GM23338 (cell line): ENCODE measurements at regions not wholly inside any gene's neighbourhood (a gene's known extent, or its start where the extent isn't known, plus 50 kb on each side); places are given as distances from the start of the nearest gene placed in this dataset.

ENCODE experiments used
- CREB1 ChIP-seq: fragments of 250-450 bp; sonication (Bioruptor Pico); IDR thresholded peaks from 2 replicates; pipeline ENCODE4 v1.5.0; 2020; ENCODE audit warnings: low read depth, mild to moderate bottlenecking, moderate library complexity
- CTCF ChIP-seq, 2 experiments: fragments of 200-600 bp in 1 of 2; sonication (generic) in 1 of 2; conservative IDR thresholded peaks; 2 replicates each; pipeline versions ENCODE4 v1.5.1 to v1.6.1; 2016 to 2017; ENCODE audit warnings: antibody characterized with exemption in 2 of 2, low read depth in 2 of 2, mild to moderate bottlenecking in 2 of 2, moderate library complexity in 1 of 2
- EZH2 ChIP-seq: fragments of 200-600 bp; sonication (generic); IDR thresholded peaks from one replicate; pipeline ENCODE4 v1.8.0; 2017; ENCODE audit warnings: antibody characterized with exemption, mild to moderate bottlenecking, low read depth; ENCODE audit not compliant: unreplicated experiment
- EZH2phosphoT487 ChIP-seq: fragments of 200-600 bp; sonication (generic); IDR thresholded peaks from one replicate; pipeline ENCODE4 v1.8.1; 2018; ENCODE audit warnings: antibody characterized with exemption; ENCODE audit not compliant: unreplicated experiment
- JUNB ChIP-seq: IDR thresholded peaks from one replicate; pipeline ENCODE4 v1.6.1; 2016; ENCODE audit warnings: antibody characterized with exemption; ENCODE audit not compliant: unreplicated experiment
- NANOG ChIP-seq: IDR thresholded peaks from 2 replicates; pipeline ENCODE4 v1.6.1; 2016; ENCODE audit warnings: antibody characterized with exemption, borderline replicate concordance
- POLR2AphosphoS5 ChIP-seq: IDR thresholded peaks from 2 replicates; pipeline ENCODE4 v1.6.1; 2016; ENCODE audit warnings: antibody characterized with exemption, low read depth

GRCh38 chr13:85974608-85975366 lies 175.6 kb upstream of the SLITRK6 start:
- TF ChIP-seq CTCF (conservative IDR thresholded peaks at IDR 0.05; ENCODE audit: low read depth in 2 of 2) (no peak), POLR2AphosphoS5 (no peak), NANOG (no peak), CREB1 (no peak), EZH2phosphoT487 (no peak), EZH2 (no peak), JUNB (no peak)
